IMR-90 (cell line): ENCODE measurements at regions not wholly inside any gene's neighbourhood (a gene's known extent, or its start where the extent isn't known, plus 50 kb on each side); places are given as distances from the start of the nearest gene placed in this dataset.

Experiments used
- ATAC-seq: fragments of 200-7000 bp; cut with Tn5 transposase; 2 replicates; pipeline ENCODE4 v1.9.1; 2020; ENCODE audit warnings: low read depth, mild to moderate bottlenecking, moderate library complexity
- BruUV-seq: library from RNA; stranded (reverse); fragments of 400-500 nt; replicated peaks from 2 replicates; lab custom pipeline; 2021; lab: Mats Ljungman, UMichigan
- CTCF ChIA-PET: fragments of 300-600 bp; formaldehyde crosslinking; extraction: SDS; loops from one replicate; lab custom pipeline; 2021; ENCODE audit warnings: antibody characterized with exemption; lab: Yijun Ruan, JAX
- POLR2A ChIA-PET: fragments of 300-600 bp; sonication (Branson Sonifier 250); formaldehyde crosslinking; loops from one replicate; lab custom pipeline; 2022; ENCODE audit warnings: antibody characterized with exemption; ENCODE audit not compliant: unreplicated experiment; lab: Charles Lee
- DNase-seq: peaks from one replicate; pipeline ENCODE4 v3.0.0; 2013
- H2AFZ ChIP-seq: replicated peaks from 2 replicates; pipeline ENCODE3; 2013; ENCODE audit warnings: low read length, mild to moderate bottlenecking; ENCODE audit not compliant: poor library complexity
- H2AK5ac ChIP-seq: 2 replicates; pipeline ENCODE4 v1.6.1; 2013; ENCODE audit warnings: low read depth, low read length, inconsistent platforms
- H2AK9ac ChIP-seq: replicated peaks from 2 replicates; pipeline ENCODE3; 2013; ENCODE audit warnings: mild to moderate bottlenecking, low read depth, low read length, moderate library complexity; ENCODE audit not compliant: poor library complexity
- H2BK120ac ChIP-seq: 2 replicates; pipeline ENCODE4 v1.6.1; 2013; ENCODE audit warnings: low read depth, low read length, inconsistent platforms
- H2BK15ac ChIP-seq: 3 replicates; pipeline ENCODE4 v1.6.1; 2013; ENCODE audit warnings: low read depth, low read length, inconsistent platforms
- H2BK20ac ChIP-seq: 2 replicates; pipeline ENCODE4 v1.6.1; 2013; ENCODE audit warnings: low read depth, mild to moderate bottlenecking, inconsistent platforms, low read length, moderate library complexity
- H2BK5ac ChIP-seq: 2 replicates; pipeline ENCODE4 v1.6.1; 2013; ENCODE audit warnings: mild to moderate bottlenecking, low read depth, low read length, inconsistent platforms; ENCODE audit not compliant: poor library complexity, severe bottlenecking
- H3K14ac ChIP-seq: replicated peaks from 2 replicates; pipeline ENCODE4 v1.6.1; 2013; ENCODE audit warnings: low read depth, low read length, inconsistent platforms
- H3K18ac ChIP-seq: 2 replicates; pipeline ENCODE4 v1.6.1; 2013; ENCODE audit warnings: low read depth, low read length, control low read depth
- H3K23ac ChIP-seq: 2 replicates; pipeline ENCODE4 v1.6.1; 2013; ENCODE audit warnings: low read depth, low read length, inconsistent platforms
- H3K27ac ChIP-seq: 2 replicates; pipeline ENCODE4 v1.5.1; 2013; ENCODE audit warnings: mild to moderate bottlenecking, control low read depth, low read length; ENCODE audit not compliant: insufficient read depth
- H3K27me3 ChIP-seq: 2 replicates; pipeline ENCODE4 v1.6.1; 2013; ENCODE audit warnings: low read length; ENCODE audit not compliant: control insufficient read depth, insufficient read depth
- H3K36me3 ChIP-seq: 2 replicates; pipeline ENCODE4 v1.6.1; 2013; ENCODE audit warnings: low read length, mixed read lengths; ENCODE audit not compliant: control insufficient read depth, insufficient read depth
- H3K4ac ChIP-seq: 2 replicates; pipeline ENCODE4 v1.6.1; 2013; ENCODE audit warnings: low read depth, low read length, inconsistent platforms
- H3K4me1 ChIP-seq: 2 replicates; pipeline ENCODE4 v1.6.1; 2013; ENCODE audit warnings: low read length, mixed read lengths; ENCODE audit not compliant: control insufficient read depth, insufficient read depth
- H3K4me2 ChIP-seq: 2 replicates; pipeline ENCODE4 v1.6.1; 2013; ENCODE audit warnings: low read depth, mild to moderate bottlenecking, control low read depth, low read length, moderate library complexity
- H3K4me3 ChIP-seq: 2 replicates; pipeline ENCODE4 v1.5.1; 2013; ENCODE audit warnings: low read depth, mild to moderate bottlenecking, control low read depth, low read length, moderate library complexity; ENCODE audit not compliant: insufficient read depth
- H3K56ac ChIP-seq: 2 replicates; pipeline ENCODE4 v1.6.1; 2013; ENCODE audit warnings: low read length, inconsistent platforms; ENCODE audit not compliant: insufficient read depth; ENCODE audit errors: extremely low read depth
- H3K79me1 ChIP-seq, 2 experiments: 2 replicates each; pipeline ENCODE4 v1.6.1; 2013; ENCODE audit warnings: low read length in 2 of 2, inconsistent platforms in 1 of 2, low read depth in 1 of 2
- H3K9ac ChIP-seq: 2 replicates; pipeline ENCODE4 v1.6.1; 2013; ENCODE audit warnings: low read depth, low read length, control low read depth
- H3K9me1 ChIP-seq: 2 replicates; pipeline ENCODE4 v1.6.1; 2013; ENCODE audit warnings: low read length, inconsistent platforms; ENCODE audit not compliant: insufficient read depth
- H3K9me3 ChIP-seq: 2 replicates; pipeline ENCODE4 v1.6.1; 2013; ENCODE audit warnings: low read length; ENCODE audit not compliant: control insufficient read depth, insufficient read depth
- H4K20me1 ChIP-seq: 2 replicates; pipeline ENCODE4 v1.6.1; 2013; ENCODE audit warnings: low read length, inconsistent platforms; ENCODE audit not compliant: insufficient read depth
- H4K5ac ChIP-seq: 2 replicates; pipeline ENCODE4 v1.6.1; 2013; ENCODE audit warnings: mild to moderate bottlenecking, low read depth, low read length, control low read depth
- H4K8ac ChIP-seq, 2 experiments: 2 replicates each; pipeline ENCODE4 v1.6.1; 2013; ENCODE audit warnings: low read depth in 2 of 2, low read length in 2 of 2, control low read depth in 1 of 2, inconsistent platforms in 1 of 2
- H4K91ac ChIP-seq: 2 replicates; pipeline ENCODE4 v1.6.1; 2013; ENCODE audit warnings: low read depth, low read length, inconsistent platforms; ENCODE audit not compliant: insufficient read depth
- BHLHE40 ChIP-seq: fragments of 150-350 bp; IDR thresholded peaks from 2 replicates; pipeline ENCODE4 v1.6.1; 2016; ENCODE audit warnings: mild to moderate bottlenecking, low read depth, low read length
- FOS ChIP-seq: fragments of 150-350 bp; IDR thresholded peaks from 2 replicates; pipeline ENCODE4 v1.6.1; 2016; ENCODE audit warnings: low read depth, low read length
- MAFK ChIP-seq: IDR thresholded peaks from 2 replicates; pipeline ENCODE4 v1.6.1; 2012; ENCODE audit warnings: low read depth, low read length, improper control_type of control experiment
- MAZ ChIP-seq: IDR thresholded peaks from 2 replicates; pipeline ENCODE4 v1.6.1; 2012; ENCODE audit warnings: low read depth, mild to moderate bottlenecking, low read length, improper control_type of control experiment, moderate library complexity, borderline replicate concordance
- NFE2L2 ChIP-seq: fragments of 150-350 bp; IDR thresholded peaks from 2 replicates; pipeline ENCODE4 v1.6.1; 2016; ENCODE audit warnings: low read depth, mild to moderate bottlenecking, low read length
- RAD21 ChIP-seq: IDR thresholded peaks from 2 replicates; pipeline ENCODE4 v1.6.1; 2012; ENCODE audit warnings: low read length, improper control_type of control experiment
- RCOR1 ChIP-seq: IDR thresholded peaks from 2 replicates; pipeline ENCODE4 v1.6.1; 2012; ENCODE audit warnings: mild to moderate bottlenecking, low read length, improper control_type of control experiment; ENCODE audit not compliant: insufficient replicate concordance
- RFX5 ChIP-seq: IDR thresholded peaks from 2 replicates; pipeline ENCODE4 v1.8.0; 2012; ENCODE audit warnings: low read depth, mild to moderate bottlenecking, low read length, moderate library complexity
- SMC3 ChIP-seq: fragments of 150-350 bp; IDR thresholded peaks from 2 replicates; pipeline ENCODE4 v1.6.1; 2016; ENCODE audit warnings: low read depth, mild to moderate bottlenecking, antibody characterized with exemption, low read length, moderate library complexity
- dilution Hi-C: fragments of 300-500 bp; cut with HindIII; formaldehyde crosslinking; loops from one replicate; pipeline ENCODE4 v1.14.3; 2018; ENCODE audit warnings: low sequenced_read_pairs; ENCODE audit not compliant: unreplicated experiment
- in situ Hi-C: fragments of 300-500 bp; cut with MboI; formaldehyde crosslinking; loops from 3 replicates; pipeline ENCODE4 v1.14.3; 2019; ENCODE audit warnings: low sequenced_read_pairs, inconsistent platforms, mixed read lengths
- intact Hi-C: fragments of 100-400 bp; cut with micrococcal nuclease; formaldehyde crosslinking; loops from 2 replicates; pipeline ENCODE4 v1.10.0; 2022
- TF ChIP-seq, protein P1 (sequence below): fragments of 150-350 bp; IDR thresholded peaks from 2 replicates; pipeline ENCODE4 v1.6.1; 2017; ENCODE audit warnings: mild to moderate bottlenecking, antibody characterized with exemption, low read length, low read depth
- TF ChIP-seq, protein P2 (sequence below): fragments of 150-350 bp; IDR thresholded peaks from 2 replicates; pipeline ENCODE4 v1.6.1; 2016; ENCODE audit warnings: low read depth, mild to moderate bottlenecking, low read length, moderate library complexity, borderline replicate concordance

DNA sequence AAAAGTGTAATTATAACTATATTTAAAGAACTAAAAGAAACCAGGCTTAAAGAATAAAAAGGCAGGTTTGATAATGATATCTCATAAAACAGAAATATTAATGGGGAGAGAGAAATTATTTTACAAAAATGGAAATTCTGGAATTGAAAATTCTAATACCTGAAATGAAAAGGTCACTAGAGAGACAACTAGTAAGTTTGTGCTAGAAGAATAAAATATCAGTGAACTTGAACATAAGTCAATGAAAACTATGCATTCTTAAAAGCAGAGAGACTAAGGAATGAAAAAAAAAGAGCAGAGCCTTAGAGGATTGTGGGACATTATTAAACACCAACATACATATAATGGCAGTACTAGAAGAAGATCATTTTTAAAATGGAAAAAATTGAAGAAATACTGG, 1475.0 kb upstream of the ZEB2 start:
- no peak for TF ChIP-seq FOS
- no peak for TF ChIP-seq RFX5
- TF ChIP-seq, protein P1, sequence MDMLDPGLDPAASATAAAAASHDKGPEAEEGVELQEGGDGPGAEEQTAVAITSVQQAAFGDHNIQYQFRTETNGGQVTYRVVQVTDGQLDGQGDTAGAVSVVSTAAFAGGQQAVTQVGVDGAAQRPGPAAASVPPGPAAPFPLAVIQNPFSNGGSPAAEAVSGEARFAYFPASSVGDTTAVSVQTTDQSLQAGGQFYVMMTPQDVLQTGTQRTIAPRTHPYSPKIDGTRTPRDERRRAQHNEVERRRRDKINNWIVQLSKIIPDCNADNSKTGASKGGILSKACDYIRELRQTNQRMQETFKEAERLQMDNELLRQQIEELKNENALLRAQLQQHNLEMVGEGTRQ: no peak
- TF ChIP-seq BHLHE40: no peak
- TF ChIP-seq, protein P2, sequence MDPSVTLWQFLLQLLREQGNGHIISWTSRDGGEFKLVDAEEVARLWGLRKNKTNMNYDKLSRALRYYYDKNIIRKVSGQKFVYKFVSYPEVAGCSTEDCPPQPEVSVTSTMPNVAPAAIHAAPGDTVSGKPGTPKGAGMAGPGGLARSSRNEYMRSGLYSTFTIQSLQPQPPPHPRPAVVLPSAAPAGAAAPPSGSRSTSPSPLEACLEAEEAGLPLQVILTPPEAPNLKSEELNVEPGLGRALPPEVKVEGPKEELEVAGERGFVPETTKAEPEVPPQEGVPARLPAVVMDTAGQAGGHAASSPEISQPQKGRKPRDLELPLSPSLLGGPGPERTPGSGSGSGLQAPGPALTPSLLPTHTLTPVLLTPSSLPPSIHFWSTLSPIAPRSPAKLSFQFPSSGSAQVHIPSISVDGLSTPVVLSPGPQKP: no peak
- no peak for TF ChIP-seq RCOR1
- no peak for TF ChIP-seq SMC3
- no peak for TF ChIP-seq RAD21
- TF ChIP-seq MAFK: no peak
- no peak for TF ChIP-seq MAZ
- TF ChIP-seq NFE2L2: no peak
- no TSS peak for BruUV-seq
- no peak overlapping the region for H3K4me2 ChIP-seq
- H2AFZ ChIP-seq: no peak overlapping the region
- H3K56ac ChIP-seq: no peak overlapping the region
- CTCF ChIA-PET: no interaction called here
- intact Hi-C loops: loop anchor here (5.0 kb wide), 1 partner anchor 132 kb away; no protein-coding TSS in a partner anchor
- H3K27ac ChIP-seq: no peak overlapping the region
- POLR2A ChIA-PET: no interaction called here
- H3K79me1 ChIP-seq: no peaks in the 10 kb centered on the region
- no peaks in the 10 kb centered on the region for H3K4me1 ChIP-seq
- H4K8ac ChIP-seq: no peak overlapping the region
- H4K20me1 ChIP-seq: no peaks in the 10 kb centered on the region
- H3K14ac ChIP-seq: no peak overlapping the region
- H2BK120ac ChIP-seq: no peak overlapping the region
- no peak overlapping the region for H2AK5ac ChIP-seq
- in situ Hi-C loops: no loop called here
- H3K18ac ChIP-seq: no peak overlapping the region
- no peak overlapping the region for H2AK9ac ChIP-seq
- H4K5ac ChIP-seq: no peak overlapping the region
- ATAC-seq: no peak
- peaks cover 2% of the 10 kb centered on the region; the same call in 1 of the 2 replicates for H3K9me3 ChIP-seq
- H2BK20ac ChIP-seq: no peak overlapping the region
- no peak overlapping the region for H2BK15ac ChIP-seq
- H3K9ac ChIP-seq: no peak overlapping the region
- no peak overlapping the region for H3K4ac ChIP-seq
- H3K27me3 ChIP-seq: no peaks in the 10 kb centered on the region
- DNase-seq: no peak
- dilution Hi-C loops: no loop called here
- H3K36me3 ChIP-seq: no peaks in the 10 kb centered on the region
- H2BK5ac ChIP-seq: no peak overlapping the region
- H3K4me3 ChIP-seq: no peak overlapping the region
- H4K91ac ChIP-seq: no peak overlapping the region
- no peaks in the 10 kb centered on the region for H3K9me1 ChIP-seq
- H3K23ac ChIP-seq: no peak overlapping the region
